Left ventricle myocardium inferior (tissue), 1 donor: ENCODE measurements at regions not wholly inside any gene's neighbourhood (a gene's known extent, or its start where the extent isn't known, plus 50 kb on each side); places are given as distances from the start of the nearest gene placed in this dataset.
A peak's percentile ranks its signal among the peaks of the same experiment; 100 is the strongest.
"Not testable (repeated sequence)": the region's sequence is repeated elsewhere in the genome, so short reads cannot be mapped to it uniquely, and the experiment has no call there.

ENCODE experiments used
- DNase-seq: peaks from one replicate; pipeline ENCODE4 v3.0.0-alpha.2; 2020
- H3K27ac ChIP-seq: fragments of 200-600 bp; replicated peaks from 2 replicates; pipeline ENCODE4 v1.8.0; 2021
- H3K27me3 ChIP-seq: fragments of 200-600 bp; 2 replicates; pipeline ENCODE4 v1.8.0; 2021; ENCODE audit warnings: low read depth
- H3K36me3 ChIP-seq: fragments of 200-600 bp; 2 replicates; pipeline ENCODE4 v1.8.0; 2021
- H3K4me1 ChIP-seq: fragments of 200-600 bp; 2 replicates; pipeline ENCODE4 v1.8.0; 2021
- H3K4me3 ChIP-seq: fragments of 200-600 bp; 2 replicates; pipeline ENCODE4 v1.8.0; 2021; ENCODE audit warnings: mild to moderate bottlenecking, moderate library complexity
- H3K9me3 ChIP-seq: fragments of 200-600 bp; replicated peaks from 2 replicates; pipeline ENCODE4 v1.8.0; 2021
- CTCF ChIP-seq: fragments of 200-600 bp; IDR thresholded peaks from 2 replicates; pipeline ENCODE4 v1.8.0; 2021; ENCODE audit warnings: antibody characterized with exemption, mild to moderate bottlenecking, borderline replicate concordance
- intact Hi-C: fragments of 100-400 bp; cut with micrococcal nuclease; formaldehyde crosslinking; loops from one replicate; pipeline ENCODE4 v1.11.0; 2022
- donor health status: DM: no; HTN: yes; CAD: no; lungs with severe emphysema.

GRCh38 chr3:39558775-39559306, 91.4 kb downstream of the MOBP start:
- no peak for TF ChIP-seq CTCF
- H3K36me3 ChIP-seq, result no peaks in the 10 kb centered on the region
- H3K9me3 ChIP-seq, result peaks cover 5% of the 10 kb centered on the region
- no peaks in the 10 kb centered on the region for H3K4me1 ChIP-seq
- H3K27ac ChIP-seq, result no peak overlapping the region
- intact Hi-C loops, result no loop called here
- no peak overlapping the region for H3K4me3 ChIP-seq
- DNase-seq, result no peak
- H3K27me3 ChIP-seq, result no peaks in the 10 kb centered on the region

GRCh38 chr3:39559543-39559942, 92.1 kb downstream of the MOBP start:
- Histone ChIP-seq H3K27ac (no peak overlapping the region), H3K9me3 (peaks cover 4% of the 10 kb centered on the region), H3K4me1 (no peaks in the 10 kb centered on the region), H3K4me3 (no peak overlapping the region), H3K36me3 (no peaks in the 10 kb centered on the region), H3K27me3 (no peaks in the 10 kb centered on the region)
- no peak for DNase-seq
- TF ChIP-seq CTCF, result no peak
- intact Hi-C loops, result no loop called here

GRCh38 chr3:39568508-39568907, 101.0 kb downstream of the MOBP start:
- H3K9me3 ChIP-seq, result no peaks in the 10 kb centered on the region
- H3K4me3 ChIP-seq, result no peak overlapping the region
- H3K27ac ChIP-seq, result no peak overlapping the region
- no peak for DNase-seq
- intact Hi-C loops, result no loop called here
- no peaks in the 10 kb centered on the region for H3K36me3 ChIP-seq
- H3K27me3 ChIP-seq, result no peaks in the 10 kb centered on the region
- no peak for TF ChIP-seq CTCF
- H3K4me1 ChIP-seq, result peaks cover 14% of the 10 kb centered on the region

- peak; percentile 30 for DNase-seq
- intact Hi-C loops, result no loop called here
- H3K27me3 ChIP-seq, result no peaks in the 10 kb centered on the region
- no peaks in the 10 kb centered on the region for H3K36me3 ChIP-seq
- peaks cover 14% of the 10 kb centered on the region for H3K4me1 ChIP-seq
- H3K4me3 ChIP-seq, result no peak overlapping the region
- no peaks in the 10 kb centered on the region for H3K9me3 ChIP-seq
- TF ChIP-seq CTCF, result no peak
- no peak overlapping the region for H3K27ac ChIP-seq
These were observed 101.6 kb downstream of the MOBP start for GRCh38 chr3:39569095-39569494.

GRCh38 chr3:39573392-39573791, 105.9 kb downstream of the MOBP start:
- no peaks in the 10 kb centered on the region for H3K27me3 ChIP-seq
- no peak for TF ChIP-seq CTCF
- no peak for DNase-seq
- H3K4me3 ChIP-seq, result no peak overlapping the region
- intact Hi-C loops, result no loop called here
- H3K27ac ChIP-seq, result no peak overlapping the region
- H3K9me3 ChIP-seq, result no peaks in the 10 kb centered on the region
- peaks cover 13% of the 10 kb centered on the region for H3K4me1 ChIP-seq
- no peaks in the 10 kb centered on the region for H3K36me3 ChIP-seq

- no peak for TF ChIP-seq CTCF
- H3K9me3 ChIP-seq, result no peaks in the 10 kb centered on the region
- H3K4me1 ChIP-seq, result no peaks in the 10 kb centered on the region
- intact Hi-C loops, result no loop called here
- no peaks in the 10 kb centered on the region for H3K36me3 ChIP-seq
- no peak for DNase-seq
- H3K27ac ChIP-seq, result no peak overlapping the region
- H3K4me3 ChIP-seq, result no peak overlapping the region
- no peaks in the 10 kb centered on the region for H3K27me3 ChIP-seq
These were observed 110.1 kb downstream of the MOBP start for GRCh38 chr3:39577541-39577940.

- DNase-seq, H3K4me1 ChIP-seq, H3K27ac ChIP-seq, H3K4me3 ChIP-seq, H3K36me3 ChIP-seq, intact Hi-C loops, H3K27me3 ChIP-seq, H3K9me3 ChIP-seq: not testable (repeated sequence)
These were observed 118.7 kb downstream of the MOBP start for GRCh38 chr3:39586215-39586614.
